Panc1 (cell line): ENCODE measurements at regions not wholly inside any gene's neighbourhood (a gene's known extent, or its start where the extent isn't known, plus 50 kb on each side); places are given as distances from the start of the nearest gene placed in this dataset.

Experiments
- ATAC-seq: fragments of 200-7000 bp; cut with Tn5 transposase; 2 replicates; pipeline ENCODE4 v1.9.1; 2020; ENCODE audit warnings: mild to moderate bottlenecking, moderate library complexity
- BruUV-seq: library from RNA; stranded (reverse); fragments of 400-500 nt; replicated peaks from 2 replicates; lab custom pipeline; 2021; lab: Mats Ljungman, UMichigan
- CTCF ChIA-PET: fragments of 300-600 bp; sonication (Branson Sonifier 250); formaldehyde crosslinking; loops from one replicate; lab custom pipeline; 2022; ENCODE audit warnings: antibody characterized with exemption; lab: Charles Lee
- POLR2A ChIA-PET: fragments of 300-600 bp; sonication (Branson Sonifier 250); formaldehyde crosslinking; loops from one replicate; lab custom pipeline; 2022; ENCODE audit warnings: antibody characterized with exemption; lab: Charles Lee
- DNase-seq: peaks from one replicate; pipeline ENCODE4 v3.0.0-alpha.2; 2010; ENCODE audit warnings: low read depth, low spot score
- H3K27ac ChIP-seq: 2 replicates; pipeline ENCODE4 v1.5.1; 2011; ENCODE audit warnings: mild to moderate bottlenecking, low read length, inconsistent platforms
- H3K27me3 ChIP-seq: fragments of 200-500 bp; sonication (Bioruptor generic); 2 replicates; pipeline ENCODE4 v1.6.0; 2014; ENCODE audit warnings: low read length, inconsistent platforms; ENCODE audit not compliant: control insufficient read depth, insufficient read depth
- H3K36me3 ChIP-seq: fragments of 200-500 bp; sonication (Bioruptor generic); 2 replicates; pipeline ENCODE4 v1.5.1; 2014; ENCODE audit warnings: inconsistent platforms, mild to moderate bottlenecking, low read length, moderate library complexity; ENCODE audit not compliant: control insufficient read depth, insufficient read depth
- H3K4me1 ChIP-seq: 2 replicates; pipeline ENCODE4 v1.5.1; 2011; ENCODE audit warnings: inconsistent platforms, mild to moderate bottlenecking, low read length, moderate library complexity; ENCODE audit not compliant: control insufficient read depth, insufficient read depth
- H3K4me3 ChIP-seq, 2 experiments: 2 replicates each; pipeline ENCODE4 v1.5.1; 2011 to 2012; ENCODE audit warnings: low read depth in 2 of 2, low read length in 2 of 2, mild to moderate bottlenecking in 2 of 2, inconsistent platforms in 1 of 2, moderate library complexity in 1 of 2
- H3K9me3 ChIP-seq: fragments of 200-500 bp; sonication (Bioruptor generic); 2 replicates; pipeline ENCODE4 v1.5.1; 2014; ENCODE audit warnings: low read depth, mild to moderate bottlenecking, inconsistent platforms, low read length, moderate library complexity; ENCODE audit not compliant: control insufficient read depth, insufficient read depth
- CTCF ChIP-seq: fragments of 450-650 bp; IDR thresholded peaks from 2 replicates; pipeline ENCODE4 v1.5.1; 2017; ENCODE audit warnings: mild to moderate bottlenecking
- POLR2AphosphoS5 ChIP-seq: IDR thresholded peaks from 2 replicates; pipeline ENCODE4 v1.6.1; 2012; ENCODE audit warnings: mild to moderate bottlenecking, low read depth, low read length, moderate library complexity
- REST ChIP-seq, 2 experiments: IDR thresholded peaks; 2 replicates each; pipeline ENCODE4 v1.6.1; 2011 to 2012; ENCODE audit warnings: low read depth in 2 of 2, control low read depth in 1 of 2, low read length in 1 of 2, mild to moderate bottlenecking in 1 of 2, moderate library complexity in 1 of 2; ENCODE audit not compliant: insufficient read depth in 1 of 2
- SIN3A ChIP-seq: IDR thresholded peaks from 2 replicates; pipeline ENCODE4 v1.6.1; 2012; ENCODE audit warnings: low read depth, mild to moderate bottlenecking, low read length, moderate library complexity, borderline replicate concordance; ENCODE audit not compliant: insufficient read depth
- TCF7L2 ChIP-seq: IDR thresholded peaks from 2 replicates; pipeline ENCODE4 v1.6.1; 2011; ENCODE audit warnings: mild to moderate bottlenecking, low read depth, low read length, inconsistent platforms
- in situ Hi-C: cut with HindIII; loops from 2 replicates; pipeline ENCODE4 v1.10.0; 2016; ENCODE audit warnings: low sequenced_read_pairs, low pct_unique_long_range_greater_than_20kb
- intact Hi-C: fragments of 100-400 bp; cut with micrococcal nuclease; formaldehyde crosslinking; loops from one replicate; pipeline ENCODE4 v1.10.0; 2022; ENCODE audit not compliant: unreplicated experiment

GRCh38 chr22:25386538-25386884, 167.1 kb downstream of the CRYBB2 start:
- no peak for DNase-seq
- ATAC-seq, result no peak
- Histone ChIP-seq H3K9me3 (no peaks in the 10 kb centered on the region), H3K4me3 (no peak overlapping the region), H3K4me1 (peaks cover 45% of the 10 kb centered on the region), H3K36me3 (no peaks in the 10 kb centered on the region), H3K27ac (no peak overlapping the region), H3K27me3 (no peaks in the 10 kb centered on the region)
- intact Hi-C loops (no loop called here), in situ Hi-C loops (no loop called here)
- ChIA-PET CTCF (no interaction called here), POLR2A (no interaction called here)
- no peak for TF ChIP-seq CTCF
- no peak for TF ChIP-seq SIN3A
- TF ChIP-seq REST (IDR thresholded peaks at IDR 0.05; ENCODE audit: insufficient read depth in 1 of 2, low read depth in 2 of 2, low read length in 1 of 2), result no peak
- TF ChIP-seq TCF7L2, result no peak
- TF ChIP-seq POLR2AphosphoS5, result no peak
- no TSS peak for BruUV-seq

GRCh38 chr22:25388415-25388814, 169.0 kb downstream of the CRYBB2 start:
- no peak for DNase-seq
- TF ChIP-seq POLR2AphosphoS5, result no peak
- no peak for TF ChIP-seq REST (IDR thresholded peaks at IDR 0.05; ENCODE audit: insufficient read depth in 1 of 2, low read depth in 2 of 2, low read length in 1 of 2)
- TF ChIP-seq CTCF, result no peak
- no peak for TF ChIP-seq SIN3A
- TF ChIP-seq TCF7L2, result no peak
- H3K36me3 ChIP-seq, result no peaks in the 10 kb centered on the region
- ChIA-PET POLR2A (interaction anchor here (0.6 kb wide), 1 partner anchor 12 kb away, joined by 16 read pairs; no protein-coding TSS in a partner anchor), CTCF (no interaction called here)
- H3K27me3 ChIP-seq, result no peaks in the 10 kb centered on the region
- in situ Hi-C loops, result no loop called here
- no peak overlapping the region for H3K27ac ChIP-seq
- no peaks in the 10 kb centered on the region for H3K9me3 ChIP-seq
- intact Hi-C loops, result no loop called here
- H3K4me1 ChIP-seq, result peaks cover 40% of the 10 kb centered on the region
- no TSS peak for BruUV-seq
- ATAC-seq, result no peak
- H3K4me3 ChIP-seq, result no peak overlapping the region
